HG03108 (cell line): ENCODE measurements at regions not wholly inside any gene's neighbourhood (a gene's known extent, or its start where the extent isn't known, plus 50 kb on each side); places are given as distances from the start of the nearest gene placed in this dataset.
"Not testable (repeated sequence)": the region's sequence is repeated elsewhere in the genome, so short reads cannot be mapped to it uniquely, and the experiment has no call there.

ENCODE experiments used
- ATAC-seq: cut with Tn5 transposase; IDR thresholded peaks from one replicate; pipeline ENCODE4 v1.9.1; 2021; ENCODE audit warnings: moderate library complexity; ENCODE audit not compliant: unreplicated experiment

DNA sequence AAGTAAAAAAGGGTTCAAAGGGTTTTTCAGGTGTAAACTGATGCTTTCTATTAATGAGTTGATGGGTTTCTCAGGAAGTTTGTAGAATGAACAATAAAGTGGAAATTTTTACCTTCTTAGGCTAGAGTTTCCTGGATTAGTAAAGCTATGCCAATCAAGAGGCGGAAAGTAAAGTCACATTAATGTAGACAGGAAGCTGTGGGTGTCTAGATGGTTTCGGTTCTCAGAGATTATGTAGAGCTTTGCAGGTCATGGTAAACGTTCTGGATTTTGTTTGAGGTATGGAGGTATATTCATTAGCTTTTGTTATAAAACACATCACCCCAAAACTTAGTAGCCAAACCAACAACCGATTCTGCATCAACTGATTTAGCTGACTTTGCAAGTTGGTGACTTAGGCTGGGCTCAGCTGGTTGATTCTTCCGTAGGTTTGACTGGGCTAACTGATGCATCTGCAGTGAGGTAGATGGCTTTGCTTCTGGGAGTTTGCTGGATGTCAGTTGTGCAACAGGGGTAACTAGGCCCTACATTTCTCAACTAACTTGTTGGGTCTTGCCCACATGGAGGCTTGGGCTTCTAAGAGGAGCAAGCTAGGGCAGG lies 273.8 kb downstream of the MSX2 start:
- no peak for ATAC-seq

DNA sequence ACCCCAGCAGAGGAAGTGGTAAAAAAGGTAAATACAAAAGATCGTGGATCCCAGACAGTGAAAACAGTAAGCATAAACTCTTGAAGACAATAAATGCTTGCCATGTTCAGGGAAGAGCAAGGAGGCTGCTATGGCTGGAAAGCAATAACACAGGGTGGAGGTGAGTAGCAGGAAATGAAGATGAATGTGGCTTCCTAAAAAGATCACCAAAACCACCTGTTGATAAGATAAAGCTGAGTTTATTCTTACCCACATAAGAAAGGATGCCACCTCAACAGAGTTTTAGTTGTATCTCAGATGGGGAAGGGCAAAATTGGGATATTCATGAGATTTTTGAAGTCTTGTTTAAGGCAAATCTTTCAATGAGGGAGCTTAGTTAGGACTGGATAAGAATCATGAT lies 273.3 kb downstream of the MSX2 start:
- ATAC-seq, result no peak

DNA sequence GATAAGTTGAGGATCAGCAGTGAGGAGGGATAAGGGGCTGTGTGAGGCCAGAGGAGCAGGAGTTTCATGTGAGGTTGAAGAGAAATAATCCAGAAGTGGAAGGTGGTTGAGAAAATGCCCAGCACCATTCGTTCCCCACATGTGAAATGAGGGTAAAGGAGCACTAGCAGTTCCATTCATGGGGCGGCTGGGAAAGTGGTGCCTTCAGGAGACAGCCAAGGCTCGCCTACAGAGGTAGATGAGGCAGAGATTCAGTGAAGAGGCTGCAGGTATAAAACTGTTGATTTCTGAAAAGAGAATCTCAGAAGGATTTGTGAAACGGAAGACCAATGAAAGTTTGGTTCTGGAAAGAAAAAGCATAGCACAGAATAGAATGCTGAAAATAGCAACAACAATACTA lies 272.6 kb downstream of the MSX2 start:
- ATAC-seq, result no peak

GRCh38 chr5:174995827-174996226 lies 271.4 kb downstream of the MSX2 start:
- no peak for ATAC-seq

GRCh38 chr5:174991847-174992246 lies 267.5 kb downstream of the MSX2 start:
- ATAC-seq, result no peak

GRCh38 chr5:174990909-174991308 lies 266.5 kb downstream of the MSX2 start:
- ATAC-seq, result no peak

DNA sequence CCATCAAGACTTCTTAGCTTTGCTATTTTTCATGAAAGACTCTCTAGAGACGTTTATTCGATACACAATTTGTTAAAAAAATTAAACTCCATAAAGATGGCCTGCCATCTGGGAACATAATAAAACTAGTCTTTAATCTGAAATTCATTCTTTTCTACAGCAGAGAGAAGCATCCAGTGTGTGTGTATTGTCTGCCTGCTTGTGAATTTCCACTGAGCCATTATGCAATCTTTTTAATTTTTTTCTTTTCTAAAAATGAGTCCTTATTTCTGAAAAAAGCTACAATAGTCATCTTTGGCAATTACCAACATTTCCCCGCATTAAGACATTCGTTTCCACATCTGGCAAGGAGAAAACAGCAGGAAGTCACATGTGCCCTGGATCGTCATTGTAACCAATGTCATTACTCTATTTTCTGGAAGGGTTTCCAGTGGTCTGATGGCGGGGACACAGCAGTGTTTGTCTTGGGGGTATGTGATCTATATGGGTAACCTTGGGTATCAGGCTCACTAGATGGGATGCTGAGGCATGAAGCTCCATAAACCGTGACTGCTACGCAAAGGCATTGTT lies 263.1 kb downstream of the MSX2 start:
- ATAC-seq, result no peak

DNA sequence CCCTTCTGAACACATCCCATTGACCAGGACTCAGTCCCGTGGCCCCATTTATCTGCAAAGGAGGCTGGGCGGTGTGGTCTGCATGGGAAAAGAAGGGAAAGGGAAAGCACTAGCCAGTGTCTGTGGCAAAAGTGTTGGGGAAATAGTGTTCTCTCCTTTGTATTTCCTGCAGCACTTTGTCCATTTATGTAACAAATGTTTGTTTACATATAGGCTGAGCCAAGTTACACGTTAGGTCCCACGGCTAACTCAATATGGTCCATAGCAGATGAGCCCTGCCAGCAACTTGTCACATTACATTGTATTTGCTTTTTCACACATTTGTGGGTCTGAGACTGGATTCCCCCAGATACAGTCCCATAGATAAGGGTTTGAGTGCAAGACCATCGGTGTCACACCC lies 260.5 kb downstream of the MSX2 start:
- no peak for ATAC-seq

- no peak for ATAC-seq
Measured at GRCh38 chr5:174982485-174982884, 258.1 kb downstream of the MSX2 start.

DNA sequence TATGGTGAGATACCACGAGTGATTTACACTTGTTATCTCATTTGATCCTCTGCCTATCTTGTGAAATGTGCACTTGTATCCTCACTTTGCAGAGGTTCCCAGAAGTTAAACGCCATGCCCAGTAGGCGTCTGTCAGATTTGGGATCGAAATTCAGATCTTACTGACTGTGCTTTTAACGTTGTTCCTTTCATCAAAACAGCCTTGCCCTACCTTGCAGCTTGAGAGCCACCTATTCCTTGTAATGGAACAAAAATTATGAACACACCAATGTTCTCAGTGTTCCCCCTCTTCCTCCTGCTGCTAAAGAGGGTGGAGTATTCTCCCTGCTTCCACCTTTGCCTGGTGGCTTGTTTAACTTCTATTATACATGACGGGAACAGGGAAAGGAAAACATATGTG lies 257.0 kb downstream of the MSX2 start:
- no peak for ATAC-seq

- ATAC-seq, result no peak
Measured at GRCh38 chr5:174980952-174981351, 256.6 kb downstream of the MSX2 start.

DNA sequence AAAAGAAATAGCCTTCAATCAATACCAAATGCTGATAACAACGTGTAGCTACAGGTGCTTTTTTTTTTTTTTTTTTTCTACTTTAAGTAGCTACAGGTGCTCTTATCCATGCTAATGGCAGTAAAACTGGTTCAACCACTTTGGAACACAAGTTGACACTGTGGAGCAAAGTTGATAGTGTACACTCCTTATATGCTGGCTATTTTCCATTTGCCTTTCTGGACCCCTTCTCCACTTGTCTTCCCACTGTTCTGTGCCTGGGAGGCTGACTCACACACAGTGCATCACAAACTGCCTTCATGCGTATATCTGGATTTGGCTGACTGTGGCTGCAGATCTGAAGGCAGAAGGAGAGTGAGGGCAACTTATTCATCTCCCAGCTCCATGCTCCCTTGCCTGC lies 247.9 kb downstream of the MSX2 start:
- no peak for ATAC-seq

DNA sequence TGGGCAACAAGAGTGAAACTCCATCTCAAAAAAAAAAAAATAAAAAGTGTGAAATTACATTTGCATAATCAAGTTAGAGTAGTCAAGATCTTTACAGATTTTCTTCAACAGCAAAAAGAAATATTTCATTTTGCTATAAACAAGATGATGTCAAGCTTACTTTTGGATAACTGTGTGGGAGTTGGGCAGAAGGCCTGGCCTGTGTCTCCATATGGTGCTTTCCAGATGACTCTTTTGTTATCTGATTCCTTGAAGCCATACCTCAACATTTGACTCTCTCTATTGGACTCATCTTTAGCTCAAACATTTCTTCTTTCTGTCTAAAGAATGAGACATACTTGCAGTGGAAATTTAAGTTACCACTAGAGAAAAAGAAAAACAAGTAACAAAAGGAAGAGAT lies 246.8 kb downstream of the MSX2 start:
- ATAC-seq, result no peak

GRCh38 chr5:174970502-174970901 lies 246.1 kb downstream of the MSX2 start:
- ATAC-seq, result no peak

GRCh38 chr5:174953871-174954270 lies 229.5 kb downstream of the MSX2 start:
- no peak for ATAC-seq

GRCh38 chr5:174951151-174951780 lies 226.9 kb downstream of the MSX2 start:
- no peak for ATAC-seq

GRCh38 chr5:174947548-174947947 lies 223.2 kb downstream of the MSX2 start:
- ATAC-seq, result no peak

GRCh38 chr5:174945853-174946252 lies 221.5 kb downstream of the MSX2 start:
- ATAC-seq, result no peak

GRCh38 chr5:174943785-174944184 lies 219.4 kb downstream of the MSX2 start:
- ATAC-seq, result no peak

- ATAC-seq, result not testable (repeated sequence)
Measured at GRCh38 chr5:174943002-174943401, 218.6 kb downstream of the MSX2 start.

GRCh38 chr5:174937201-174938123 lies 213.1 kb downstream of the MSX2 start:
- ATAC-seq, result no peak
